ENCODE measurements at regions not wholly inside any gene's neighbourhood (a gene's known extent, or its start where the extent isn't known, plus 50 kb on each side); places are given as distances from the start of the nearest gene placed in this dataset.

- H3K9me3 ChIP-seq: no peaks in the 10 kb centered on the region
- H3K36me3 ChIP-seq: no peaks in the 10 kb centered on the region
- no peak for DNase-seq
- no peak overlapping the region for H3K4me3 ChIP-seq
- H3K27ac ChIP-seq: no peak overlapping the region
- H3K27me3 ChIP-seq: no peaks in the 10 kb centered on the region
- TF ChIP-seq CTCF (IDR thresholded peaks at IDR 0.05): no peak
- TF ChIP-seq POLR2A (IDR thresholded peaks at IDR 0.05): no peak
- no peaks in the 10 kb centered on the region for H3K4me1 ChIP-seq
These were observed 438.3 kb downstream of the TAF11L14 start for GRCh38 chr5:18072600-18072999.

DNA sequence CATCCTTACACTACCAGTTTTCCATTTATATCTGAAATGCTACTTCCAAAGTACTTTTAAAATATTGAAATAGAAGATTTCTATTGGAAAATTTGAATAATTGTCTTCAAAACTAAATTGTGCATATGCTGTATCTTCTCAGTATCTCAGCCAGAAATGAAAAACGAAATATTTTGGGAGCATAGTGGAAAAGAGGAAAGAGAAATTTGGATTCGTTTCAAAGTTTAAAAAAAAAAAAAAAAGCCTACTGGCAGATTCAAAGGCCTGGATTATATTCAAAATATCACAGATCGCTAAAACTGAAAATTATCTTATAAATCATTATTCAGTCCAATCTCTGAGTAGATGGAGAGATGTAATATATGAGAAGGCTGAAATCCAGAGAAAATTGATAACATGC, 440.7 kb downstream of the TAF11L14 start:
- Histone ChIP-seq H3K27ac (no peak overlapping the region), H3K36me3 (no peaks in the 10 kb centered on the region), H3K4me1 (no peaks in the 10 kb centered on the region), H3K27me3 (no peaks in the 10 kb centered on the region), H3K4me3 (no peak overlapping the region), H3K9me3 (no peaks in the 10 kb centered on the region)
- TF ChIP-seq CTCF (IDR thresholded peaks at IDR 0.05): no peak
- no peak for TF ChIP-seq POLR2A (IDR thresholded peaks at IDR 0.05)
- DNase-seq: no peak

GRCh38 chr5:18078157-18078556, 443.9 kb downstream of the TAF11L14 start:
- no peaks in the 10 kb centered on the region for H3K27me3 ChIP-seq
- H3K9me3 ChIP-seq: no peaks in the 10 kb centered on the region

DNA sequence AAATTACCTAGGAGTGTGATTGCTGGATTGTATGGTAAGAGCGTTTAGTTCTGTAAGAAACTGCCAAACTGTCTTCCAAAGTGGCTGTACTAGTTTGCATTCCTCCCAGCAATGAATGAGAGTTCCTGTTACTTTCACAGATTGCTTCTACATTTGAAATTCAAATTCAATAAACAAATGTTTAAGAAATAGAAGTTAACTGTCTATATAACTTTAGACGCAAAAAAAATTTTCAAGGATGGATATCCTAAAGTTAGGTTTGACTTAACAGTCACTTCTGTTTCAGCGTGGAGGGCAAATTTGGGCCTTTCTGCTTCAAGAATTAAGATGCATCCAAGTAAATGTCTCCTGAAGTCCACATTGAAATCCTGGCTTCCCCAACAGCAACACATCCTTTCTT, 445.6 kb downstream of the TAF11L14 start:
- H3K9me3 ChIP-seq: no peaks in the 10 kb centered on the region
- H3K27ac ChIP-seq: no peak overlapping the region
- H3K27me3 ChIP-seq: no peaks in the 10 kb centered on the region
- no peak overlapping the region for H3K4me3 ChIP-seq
- TF ChIP-seq POLR2A (IDR thresholded peaks at IDR 0.05) (no peak), CTCF (IDR thresholded peaks at IDR 0.05) (no peak)
- no peaks in the 10 kb centered on the region for H3K4me1 ChIP-seq
- no peaks in the 10 kb centered on the region for H3K36me3 ChIP-seq
- DNase-seq: no peak

More at GRCh38 chr5:18078157-18078556, 443.9 kb downstream of the TAF11L14 start:
- no peaks in the 10 kb centered on the region for H3K36me3 ChIP-seq
- H3K27ac ChIP-seq: no peak overlapping the region
- no peak overlapping the region for H3K4me3 ChIP-seq
- no peak for DNase-seq
- no peaks in the 10 kb centered on the region for H3K4me1 ChIP-seq
- TF ChIP-seq POLR2A (IDR thresholded peaks at IDR 0.05) (no peak), CTCF (IDR thresholded peaks at IDR 0.05) (peak in 1 of 6 experiments; percentile 8)

- H3K9me3 ChIP-seq: no peaks in the 10 kb centered on the region
- no peaks in the 10 kb centered on the region for H3K36me3 ChIP-seq
- H3K4me3 ChIP-seq: no peak overlapping the region
- no peaks in the 10 kb centered on the region for H3K27me3 ChIP-seq
- no peaks in the 10 kb centered on the region for H3K4me1 ChIP-seq
- H3K27ac ChIP-seq: no peak overlapping the region
- no peak for DNase-seq
- no peak for TF ChIP-seq POLR2A (IDR thresholded peaks at IDR 0.05)
These were observed 453.8 kb downstream of the TAF11L14 start for GRCh38 chr5:18088020-18088579.

DNA sequence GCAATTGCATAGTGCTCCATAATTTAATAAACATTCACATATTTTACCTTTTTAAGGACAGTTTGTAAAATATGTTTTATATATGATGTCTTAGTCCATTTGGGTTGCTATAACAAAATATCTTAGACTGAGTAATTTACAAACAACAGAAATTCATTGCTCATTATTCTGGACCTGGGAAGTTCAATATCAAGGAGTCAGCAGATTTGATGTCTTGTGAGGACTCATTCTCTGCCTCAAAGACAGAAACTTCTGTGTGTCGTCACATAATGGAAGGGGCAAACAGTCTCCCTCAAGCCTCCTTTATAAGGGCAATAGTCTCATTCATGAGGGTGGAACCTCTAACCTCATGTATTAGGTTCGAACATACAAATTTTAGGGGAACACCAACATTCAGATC, 455.9 kb downstream of the TAF11L14 start:
- H3K4me1 ChIP-seq: no peaks in the 10 kb centered on the region
- H3K4me3 ChIP-seq: no peak overlapping the region
- TF ChIP-seq POLR2A (IDR thresholded peaks at IDR 0.05): no peak
- no peak for TF ChIP-seq CTCF (IDR thresholded peaks at IDR 0.05)
- no peaks in the 10 kb centered on the region for H3K27me3 ChIP-seq
- no peaks in the 10 kb centered on the region for H3K9me3 ChIP-seq
- no peak overlapping the region for H3K27ac ChIP-seq
- DNase-seq: no peak
- H3K36me3 ChIP-seq: no peaks in the 10 kb centered on the region

Data from Peyer's patch (tissue), 4 donors.